CD4-positive, alpha-beta T cell (primary cell): ENCODE measurements at regions not wholly inside any gene's neighbourhood (a gene's known extent, or its start where the extent isn't known, plus 50 kb on each side); places are given as distances from the start of the nearest gene placed in this dataset.
"Not testable (repeated sequence)": the region's sequence is repeated elsewhere in the genome, so short reads cannot be mapped to it uniquely, and the experiment has no call there.

ENCODE experiments used
- ATAC-seq: fragments of 200-7000 bp; cut with Tn5 transposase; one replicate; pipeline ENCODE4 v1.10.0; 2022; ENCODE audit warnings: mild to moderate bottlenecking; ENCODE audit not compliant: poor library complexity
- CTCF ChIA-PET: fragments of 350-600 bp; sonication (Branson Sonifier 250); formaldehyde crosslinking; loops from one replicate; lab custom pipeline; 2021; ENCODE audit warnings: antibody characterized with exemption, inconsistent platforms; lab: Charles Lee
- POLR2A ChIA-PET: fragments of 350-600 bp; sonication (Branson Sonifier 250); formaldehyde crosslinking; loops from one replicate; lab custom pipeline; 2021; ENCODE audit warnings: antibody characterized with exemption, inconsistent platforms; lab: Charles Lee
- DNase-seq, 14 experiments: peaks; one replicate each; pipeline ENCODE4 v3.0.0-alpha.2; 2013 to 2020; ENCODE audit warnings: mixed read lengths in 2 of 14
- H3K27ac ChIP-seq, 2 donors: one replicate each; pipeline versions ENCODE4 v1.5.1 to v1.7.0; 2013; ENCODE audit warnings: low read length in 2 of 2, low read depth in 1 of 2, mild to moderate bottlenecking in 1 of 2
- H3K27me3 ChIP-seq, 2 experiments: 1 replicate in 1 of 2; 2 replicates in 1 of 2; pipeline versions ENCODE4 v1.6.1 to v1.7.0; 2013; ENCODE audit warnings: low read length in 2 of 2, control low read depth in 1 of 2, mild to moderate bottlenecking in 1 of 2, moderate library complexity in 1 of 2; ENCODE audit not compliant: insufficient read depth in 2 of 2, control insufficient read depth in 1 of 2
- H3K36me3 ChIP-seq: one replicate; pipeline ENCODE4 v1.6.1; 2013; ENCODE audit warnings: low read length, control low read depth; ENCODE audit not compliant: insufficient read depth
- H3K4me1 ChIP-seq: one replicate; pipeline ENCODE4 v1.6.1; 2013; ENCODE audit warnings: low read length, control low read depth; ENCODE audit not compliant: insufficient read depth
- H3K4me3 ChIP-seq: one replicate; pipeline ENCODE4 v1.5.1; 2013; ENCODE audit warnings: mild to moderate bottlenecking, low read length, moderate library complexity
- H3K9me3 ChIP-seq, 2 experiments: 1 replicate in 1 of 2; 2 replicates in 1 of 2; pipeline versions ENCODE4 v1.6.1 to v1.7.0; 2013; ENCODE audit warnings: low read length in 2 of 2, mild to moderate bottlenecking in 2 of 2, control low read depth in 1 of 2, moderate library complexity in 1 of 2; ENCODE audit not compliant: control insufficient read depth in 1 of 2, insufficient read depth in 1 of 2
- H3K27ac Mint-ChIP-seq: one replicate; pipeline ENCODE4 v1.8.0; 2020; ENCODE audit warnings: mixed read lengths
- H3K27me3 Mint-ChIP-seq: one replicate; pipeline ENCODE4 v1.8.0; 2021; ENCODE audit warnings: mixed read lengths
- H3K36me3 Mint-ChIP-seq: one replicate; pipeline ENCODE4 v1.8.0; 2021; ENCODE audit warnings: low read depth, mixed read lengths
- H3K4me1 Mint-ChIP-seq: one replicate; pipeline ENCODE4 v1.8.0; 2021; ENCODE audit warnings: low read depth, mixed read lengths
- H3K4me3 Mint-ChIP-seq: one replicate; pipeline ENCODE4 v1.8.0; 2020; ENCODE audit warnings: mild to moderate bottlenecking, mixed read lengths
- H3K9me3 Mint-ChIP-seq: one replicate; pipeline ENCODE4 v1.8.0; 2020; ENCODE audit warnings: mixed read lengths
- intact Hi-C, 2 experiments: fragments of 100-400 bp; cut with DNase I in 1 of 2; cut with micrococcal nuclease in 1 of 2; formaldehyde crosslinking; loops; one replicate each; pipeline versions ENCODE4 v1.15.1 to v1.9.0; 2023 to 2025; cut with DNase I, micrococcal nuclease
- TF ChIP-seq, protein P1 (sequence below): fragments of 200-600 bp; IDR thresholded peaks from one replicate; pipeline ENCODE4 v1.8.0; 2022; ENCODE audit warnings: antibody characterized with exemption, mild to moderate bottlenecking

- H3K36me3 Mint-ChIP-seq, result no peaks in the 10 kb centered on the region
- CTCF ChIA-PET, result interaction anchor here (0.7 kb wide), 1 partner anchor 39 kb away, joined by 3 read pairs; no protein-coding TSS in a partner anchor
- Histone ChIP-seq H3K4me1 (no peaks in the 10 kb centered on the region), H3K9me3 (no peaks in the 10 kb centered on the region), H3K36me3 (no peaks in the 10 kb centered on the region), H3K27ac (no peak overlapping the region), H3K4me3 (no peak overlapping the region), H3K27me3 (no peaks in the 10 kb centered on the region)
- H3K9me3 Mint-ChIP-seq, result no peaks in the 10 kb centered on the region
- H3K4me1 Mint-ChIP-seq, result no peaks in the 10 kb centered on the region
- DNase-seq (peak in 2 of 14 experiments; percentile 3 to 21), ATAC-seq (no peak)
- H3K27me3 Mint-ChIP-seq, result no peaks in the 10 kb centered on the region
- TF ChIP-seq, protein P1, sequence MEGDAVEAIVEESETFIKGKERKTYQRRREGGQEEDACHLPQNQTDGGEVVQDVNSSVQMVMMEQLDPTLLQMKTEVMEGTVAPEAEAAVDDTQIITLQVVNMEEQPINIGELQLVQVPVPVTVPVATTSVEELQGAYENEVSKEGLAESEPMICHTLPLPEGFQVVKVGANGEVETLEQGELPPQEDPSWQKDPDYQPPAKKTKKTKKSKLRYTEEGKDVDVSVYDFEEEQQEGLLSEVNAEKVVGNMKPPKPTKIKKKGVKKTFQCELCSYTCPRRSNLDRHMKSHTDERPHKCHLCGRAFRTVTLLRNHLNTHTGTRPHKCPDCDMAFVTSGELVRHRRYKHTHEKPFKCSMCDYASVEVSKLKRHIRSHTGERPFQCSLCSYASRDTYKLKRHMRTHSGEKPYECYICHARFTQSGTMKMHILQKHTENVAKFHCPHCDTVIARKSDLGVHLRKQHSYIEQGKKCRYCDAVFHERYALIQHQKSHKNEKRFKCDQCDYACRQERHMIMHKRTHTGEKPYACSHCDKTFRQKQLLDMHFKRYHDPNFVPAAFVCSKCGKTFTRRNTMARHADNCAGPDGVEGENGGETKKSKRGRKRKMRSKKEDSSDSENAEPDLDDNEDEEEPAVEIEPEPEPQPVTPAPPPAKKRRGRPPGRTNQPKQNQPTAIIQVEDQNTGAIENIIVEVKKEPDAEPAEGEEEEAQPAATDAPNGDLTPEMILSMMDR, result peak; percentile 34
- no peak overlapping the region for H3K27ac Mint-ChIP-seq
- no peak overlapping the region for H3K4me3 Mint-ChIP-seq
- POLR2A ChIA-PET, result no interaction called here
- intact Hi-C loops, result no loop called here
These were observed 389.9 kb upstream of the EMCN start for GRCh38 chr4:100907465-100908454.

DNA sequence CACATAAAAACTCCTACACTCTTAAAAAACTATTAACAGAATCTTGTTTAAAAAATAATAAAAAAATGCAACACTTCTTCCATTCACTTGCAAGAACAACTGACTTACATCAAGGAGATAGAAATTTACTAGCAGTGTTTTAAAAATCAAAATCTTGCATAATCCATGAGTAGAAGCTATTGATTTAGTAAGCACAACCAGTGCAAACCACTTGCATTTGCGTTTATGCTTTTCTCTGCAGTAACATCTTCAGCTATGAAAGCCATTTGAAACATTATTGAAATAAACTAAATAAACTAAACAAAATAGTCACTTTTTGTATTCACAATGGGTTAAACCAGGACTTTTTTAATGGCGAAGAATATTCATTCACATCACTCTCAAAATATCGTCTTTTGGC is 389.2 kb upstream of the EMCN start:
- Histone ChIP-seq H3K9me3 (no peaks in the 10 kb centered on the region), H3K27me3 (no peaks in the 10 kb centered on the region), H3K27ac (no peak overlapping the region), H3K4me3 (no peak overlapping the region), H3K36me3 (no peaks in the 10 kb centered on the region), H3K4me1 (no peaks in the 10 kb centered on the region)
- ChIA-PET POLR2A (no interaction called here), CTCF (no interaction called here)
- no peaks in the 10 kb centered on the region for H3K4me1 Mint-ChIP-seq
- DNase-seq, result no peak
- H3K27ac Mint-ChIP-seq, result no peak overlapping the region
- intact Hi-C loops, result no loop called here
- no peaks in the 10 kb centered on the region for H3K36me3 Mint-ChIP-seq
- no peaks in the 10 kb centered on the region for H3K9me3 Mint-ChIP-seq
- H3K4me3 Mint-ChIP-seq, result no peak overlapping the region
- no peak for ATAC-seq
- no peaks in the 10 kb centered on the region for H3K27me3 Mint-ChIP-seq
- TF ChIP-seq, protein P1, result no peak

DNA sequence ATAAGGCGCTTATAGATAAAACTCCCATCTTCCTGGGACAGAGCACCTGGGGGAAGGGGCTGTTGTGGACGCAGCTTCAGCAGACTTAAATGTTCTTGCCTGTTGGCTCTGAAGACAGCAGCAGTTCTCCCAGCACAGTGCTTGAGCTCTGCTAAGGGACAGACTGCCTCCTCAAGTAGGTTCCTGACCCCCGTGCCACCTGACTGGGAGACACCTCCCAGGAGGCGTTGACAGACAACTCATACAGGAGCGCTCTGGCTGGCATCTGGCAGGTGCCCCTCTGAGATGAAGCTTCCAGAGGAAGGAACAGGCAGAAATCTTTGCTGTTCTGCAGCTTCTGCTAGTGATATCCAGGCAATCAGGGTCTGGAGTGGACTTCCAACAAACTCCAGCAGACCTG is 383.1 kb upstream of the EMCN start:
- intact Hi-C loops, H3K36me3 ChIP-seq, POLR2A ChIA-PET, H3K4me3 ChIP-seq, H3K9me3 ChIP-seq, H3K9me3 Mint-ChIP-seq, H3K4me3 Mint-ChIP-seq, H3K36me3 Mint-ChIP-seq, H3K27me3 Mint-ChIP-seq, CTCF ChIA-PET, H3K27ac ChIP-seq, DNase-seq, ATAC-seq, H3K27ac Mint-ChIP-seq, H3K27me3 ChIP-seq, H3K4me1 Mint-ChIP-seq, H3K4me1 ChIP-seq: not testable (repeated sequence)
